ENCODE measurements at regions not wholly inside any gene's neighbourhood (a gene's known extent, or its start where the extent isn't known, plus 50 kb on each side); places are given as distances from the start of the nearest gene placed in this dataset.

DNA sequence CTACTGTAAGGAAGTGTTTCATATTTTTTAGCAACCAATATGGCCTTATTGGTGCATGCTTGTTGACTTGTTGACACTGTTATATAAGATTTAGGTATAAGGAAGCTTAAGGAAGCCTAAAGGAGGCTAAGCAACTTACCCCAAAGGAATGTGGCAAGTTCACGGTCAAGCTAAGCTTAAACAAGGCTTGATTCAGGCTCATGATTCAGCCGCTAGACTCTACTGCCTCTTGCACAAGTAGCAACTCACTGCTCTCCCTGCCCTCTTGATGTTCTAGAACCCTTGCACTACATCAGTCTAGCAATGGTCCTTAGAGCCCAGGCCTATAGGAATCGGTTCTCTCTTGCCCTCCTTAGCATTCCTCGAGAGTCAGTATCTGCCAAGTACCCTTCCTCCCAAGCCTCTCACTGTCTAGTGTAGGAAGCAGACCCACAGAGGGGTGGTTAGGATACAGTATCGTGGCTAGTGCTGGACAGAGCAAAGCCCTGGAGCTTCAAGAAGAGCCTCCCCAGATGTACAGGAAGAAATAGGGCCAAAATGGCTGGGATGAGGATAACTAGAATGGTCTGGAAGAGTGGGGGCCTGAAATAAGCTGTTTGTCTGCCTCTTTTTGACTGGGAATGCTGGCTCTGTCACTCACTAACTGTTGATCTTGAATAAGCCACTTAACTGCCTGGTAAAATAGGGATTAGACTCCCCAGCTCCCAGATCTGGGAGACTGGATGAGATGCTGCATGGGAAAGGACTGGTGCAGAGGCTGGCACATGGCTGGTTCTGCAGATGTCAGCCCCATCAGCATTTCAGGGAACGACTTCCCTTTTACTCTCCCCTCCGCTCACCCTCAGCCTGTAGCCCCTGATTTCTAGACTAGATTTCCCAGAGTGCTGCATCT, 122.2 kb downstream of the NAV1 start:
- DNase-seq = no peak

DNA sequence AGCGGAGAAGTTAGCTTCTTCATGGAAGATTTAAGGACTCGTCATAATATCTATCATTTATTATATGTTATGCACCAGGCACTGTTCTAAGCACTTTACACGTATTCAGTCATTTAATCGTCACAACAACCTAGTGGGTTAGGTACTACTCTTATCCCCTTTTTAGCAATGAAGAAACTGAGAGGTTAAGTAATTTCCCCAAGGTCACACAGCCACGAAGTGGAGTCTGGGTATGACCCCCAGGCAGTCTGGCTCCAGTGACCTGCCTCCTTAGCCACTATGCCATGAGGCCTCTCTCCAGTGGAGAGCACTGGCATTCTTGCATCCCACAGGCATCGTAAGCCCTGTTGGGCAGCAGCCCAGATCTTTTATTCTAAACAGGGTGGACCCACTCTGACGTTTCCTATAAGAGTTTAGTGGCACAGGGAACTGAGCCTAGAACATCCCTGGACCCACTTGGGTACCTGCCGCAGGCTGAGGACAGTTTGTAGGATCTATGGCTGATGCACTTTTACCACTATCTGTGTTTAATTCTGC, 123.0 kb downstream of the NAV1 start:
- no peak for DNase-seq

GRCh38 chr1:201662646-201663045, 123.7 kb downstream of the NAV1 start:
- no peak for DNase-seq

GRCh38 chr1:201663491-201664113, 124.7 kb downstream of the NAV1 start:
- DNase-seq = no peak

GRCh38 chr1:201665036-201665435, 126.1 kb downstream of the NAV1 start:
- no peak for DNase-seq

- DNase-seq = no peak
Measured at GRCh38 chr1:201666102-201666501, 127.2 kb downstream of the NAV1 start.

DNA sequence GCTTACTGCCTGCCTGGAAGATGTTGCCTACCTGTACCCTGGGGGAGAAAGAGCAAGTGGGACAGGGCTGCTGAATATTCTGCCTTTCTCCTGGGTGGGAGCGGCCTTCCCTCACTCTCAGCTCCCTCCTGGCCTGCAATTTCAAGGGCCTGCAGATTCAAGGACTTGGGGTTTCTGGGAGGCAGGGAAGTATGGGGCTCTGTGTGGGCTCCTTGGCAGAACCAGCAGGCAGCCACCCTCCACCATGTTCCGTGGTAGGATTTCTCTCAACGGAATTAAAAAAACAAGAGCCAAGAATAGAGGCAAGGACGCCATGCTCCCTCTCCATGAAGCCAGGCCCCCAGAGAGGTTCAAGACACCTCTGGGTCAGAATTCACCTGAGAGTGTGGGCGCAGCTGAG, 127.7 kb downstream of the NAV1 start:
- no peak for DNase-seq

GRCh38 chr1:201667479-201667878, 128.6 kb downstream of the NAV1 start:
- DNase-seq = no peak

- no peak for DNase-seq
Measured at GRCh38 chr1:201670517-201670916, 131.6 kb downstream of the NAV1 start.

DNA sequence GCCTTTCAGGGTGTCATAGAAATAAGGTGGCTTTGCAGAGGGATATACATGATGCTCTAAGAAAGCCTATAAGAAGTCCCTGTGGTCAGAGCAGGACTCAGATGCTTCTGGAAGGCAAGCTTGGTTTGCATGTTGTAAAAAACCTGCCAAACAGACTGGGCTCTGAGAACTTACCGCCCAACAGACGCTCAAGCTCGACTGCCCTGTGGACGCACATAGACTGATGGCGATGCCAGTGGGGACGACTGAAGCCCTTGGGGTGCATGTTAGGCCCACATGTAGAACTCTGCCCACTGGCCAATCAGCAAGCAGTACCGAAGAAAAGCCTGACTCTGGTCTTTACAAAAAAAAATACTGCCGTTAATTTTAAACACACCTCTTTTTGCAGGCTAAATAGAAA, 133.8 kb downstream of the NAV1 start:
- DNase-seq = no peak

DNA sequence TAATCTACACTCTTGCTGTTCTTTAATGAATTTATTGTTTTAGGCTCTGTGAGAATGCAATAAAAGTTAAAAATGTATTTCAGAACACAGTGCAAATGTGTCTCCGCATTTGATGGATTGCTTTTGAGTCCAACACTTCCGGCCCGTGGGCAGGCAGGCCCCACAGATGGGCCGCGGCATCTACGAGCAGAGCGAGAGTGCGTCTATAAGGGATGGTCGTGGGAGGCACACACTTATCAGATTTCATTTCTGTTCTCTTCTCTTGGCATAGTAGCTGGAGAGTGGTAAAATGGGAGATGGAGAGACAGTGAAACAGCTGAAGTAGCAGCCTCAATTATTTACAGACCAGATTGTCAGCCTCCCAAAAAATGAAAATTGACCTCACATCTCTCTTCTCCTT, 134.2 kb downstream of the NAV1 start:
- DNase-seq = no peak

GRCh38 chr1:201673915-201674314, 135.0 kb downstream of the NAV1 start:
- no peak for DNase-seq

DNA sequence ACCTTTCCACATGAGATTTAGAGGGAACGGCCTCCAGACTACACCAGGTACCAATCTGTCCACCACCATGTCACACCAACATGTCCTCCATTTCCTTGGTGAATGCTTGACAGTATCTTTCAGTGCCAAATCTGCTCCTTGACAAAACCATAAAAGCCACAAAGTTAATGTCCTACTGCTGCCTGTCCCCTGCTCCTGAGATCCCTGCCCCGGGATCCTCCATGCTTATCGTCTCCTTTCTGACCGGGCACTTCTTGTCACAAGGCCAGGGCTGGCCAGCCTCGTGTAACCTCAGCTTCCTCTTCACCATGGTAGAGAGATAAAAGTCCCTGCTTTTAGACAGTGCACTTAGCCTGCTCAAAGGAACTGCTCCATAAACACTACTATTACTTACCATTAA, 136.2 kb downstream of the NAV1 start:
- DNase-seq = no peak

GRCh38 chr1:201676197-201676596, 137.3 kb downstream of the NAV1 start:
- no peak for DNase-seq

DNA sequence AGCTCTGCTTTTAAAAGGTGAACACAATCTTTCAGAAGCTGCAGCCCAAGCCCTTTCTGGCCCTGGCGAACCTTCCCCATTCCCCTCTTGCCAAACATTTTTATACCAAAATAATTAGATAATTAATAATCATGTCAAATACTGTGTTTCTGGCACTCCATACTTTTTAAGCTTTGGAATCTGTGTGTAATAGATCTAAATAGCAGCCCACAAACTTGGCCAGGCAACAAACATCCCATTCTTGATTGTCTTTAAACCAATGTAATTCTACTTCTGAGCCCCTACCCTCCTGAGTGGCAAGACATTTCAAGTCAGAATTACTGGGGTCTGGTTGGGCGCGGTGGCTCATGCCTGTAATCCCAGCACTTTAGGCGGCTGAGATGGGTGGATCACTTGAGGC, 137.7 kb downstream of the NAV1 start:
- DNase-seq = no peak

- no peak for DNase-seq
Measured at GRCh38 chr1:201678264-201679101, 139.6 kb downstream of the NAV1 start.

DNA sequence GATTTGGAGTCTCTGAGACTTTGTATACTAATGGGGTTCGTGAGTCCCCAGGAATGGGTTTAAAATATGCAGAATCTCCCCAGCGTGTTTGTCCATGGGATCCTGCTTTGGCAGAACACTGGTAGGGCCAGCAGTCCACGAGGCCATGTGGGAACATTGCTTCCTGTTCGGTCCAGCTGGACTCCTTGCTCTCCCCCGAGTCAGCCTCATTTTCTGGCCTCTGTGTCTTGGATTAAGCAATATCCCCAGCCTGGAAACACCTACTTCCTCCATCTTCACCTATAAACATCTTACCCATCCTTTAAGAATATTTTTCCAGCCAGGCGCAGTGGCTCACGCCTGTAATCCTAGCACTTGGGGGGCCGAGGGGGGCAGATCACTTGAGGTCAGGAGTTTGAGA, 142.4 kb downstream of the NAV1 start:
- no peak for DNase-seq

DNA sequence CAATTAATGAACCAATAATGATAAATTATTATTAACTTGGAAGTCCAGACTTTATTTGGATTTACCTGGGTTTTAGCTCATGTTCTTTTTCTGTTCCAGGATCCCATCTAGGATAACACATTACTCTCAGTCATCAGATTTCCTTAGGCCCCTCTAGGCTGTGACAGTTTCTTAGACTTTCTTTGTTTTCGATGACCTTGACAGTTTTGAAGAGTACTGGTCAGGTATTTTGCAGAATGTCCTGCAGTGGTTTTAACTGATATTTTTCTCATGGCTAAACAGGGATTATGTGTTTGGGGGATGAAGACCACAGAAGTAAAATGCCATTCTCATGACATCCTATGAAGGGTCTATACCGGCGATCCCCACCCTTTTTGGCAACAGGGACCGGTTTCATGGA, 144.0 kb downstream of the NAV1 start:
- DNase-seq = no peak

DNA sequence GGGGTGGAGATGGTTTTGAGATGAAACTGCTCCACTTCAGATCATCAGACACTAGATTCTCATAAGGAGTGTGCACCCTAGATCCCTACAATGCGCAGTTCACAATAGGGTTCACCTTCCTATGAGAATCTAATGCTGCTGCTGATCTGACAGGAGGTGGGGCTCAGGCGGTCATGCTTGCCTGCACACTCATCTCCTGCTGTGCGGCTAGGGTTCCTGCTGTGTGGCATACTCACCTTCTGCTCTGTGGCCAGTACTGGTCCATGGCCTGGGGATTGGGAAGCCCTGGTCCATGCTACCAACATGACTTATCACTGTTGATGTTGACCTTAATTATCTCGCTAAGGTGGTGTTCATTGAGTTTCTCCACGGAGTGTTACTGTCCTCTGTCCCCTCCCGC, 144.5 kb downstream of the NAV1 start:
- no peak for DNase-seq

GRCh38 chr1:201685485-201685884, 143.5 kb upstream of the IPO9 start:
- no peak for DNase-seq

DNA sequence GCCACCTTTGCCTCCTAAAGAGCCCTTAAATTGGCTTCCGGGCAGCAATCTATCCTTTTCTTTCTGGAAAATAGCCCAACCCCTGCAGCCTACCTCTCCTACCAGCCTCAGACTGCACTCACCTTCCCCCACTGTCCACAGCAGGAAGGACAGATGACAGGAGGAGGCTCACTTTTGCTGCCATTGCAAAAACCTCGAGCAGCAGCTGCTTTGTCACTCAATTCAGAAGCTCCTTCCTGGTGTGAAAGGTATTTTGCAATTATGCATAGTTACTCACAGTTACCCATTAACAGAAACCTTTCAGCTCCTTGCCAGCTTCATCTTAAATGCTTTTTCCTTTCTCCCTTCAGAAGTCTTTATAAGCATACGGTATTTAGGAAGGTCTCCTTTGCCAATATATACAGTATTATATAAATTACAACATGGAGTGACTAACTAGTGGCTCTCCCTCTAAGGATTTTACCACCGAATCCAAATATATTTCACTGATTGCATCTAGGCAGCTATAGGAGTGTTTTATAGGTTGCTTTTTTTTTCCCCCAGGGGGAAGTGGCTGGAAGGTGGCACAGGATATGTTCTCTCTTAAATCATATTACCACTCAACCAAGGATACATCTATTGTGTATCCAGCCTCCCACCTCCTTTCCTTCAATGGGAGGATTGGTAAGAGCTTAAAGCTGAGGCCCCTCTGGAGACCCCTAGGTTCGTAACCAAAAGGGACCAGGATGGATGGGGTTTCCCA, 142.1 kb upstream of the IPO9 start:
- peak; percentile 33 for DNase-seq

GRCh38 chr1:201688514-201688913, 140.4 kb upstream of the IPO9 start:
- no peak for DNase-seq

DNA sequence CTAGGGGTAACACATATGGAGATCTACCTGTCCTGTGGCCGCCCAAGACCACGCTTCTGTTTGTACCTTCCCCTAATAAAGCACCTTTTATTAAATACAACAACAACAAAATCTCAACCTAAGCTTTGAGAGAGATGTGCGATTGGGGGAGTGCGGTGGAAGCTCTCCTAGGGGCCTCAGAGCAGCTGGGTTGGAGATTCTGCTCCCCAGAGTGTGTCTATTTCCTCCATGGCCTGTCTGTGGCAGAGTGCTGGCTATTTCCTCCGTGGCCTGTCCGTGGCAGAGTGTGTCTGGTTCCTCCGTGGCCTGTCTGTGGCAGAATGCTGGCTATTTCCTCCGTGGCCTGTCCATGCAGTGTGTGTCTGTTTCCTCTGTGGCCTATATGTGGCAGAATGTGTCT, 139.3 kb upstream of the IPO9 start:
- DNase-seq = no peak

Data from NK-92 treated with Interleukin-12 subunit alpha and Interleukin-12 subunit beta, amount 100 ng/mL, for 24 hours (cell line).